BE2C (cell line): ENCODE measurements at regions not wholly inside any gene's neighbourhood (a gene's known extent, or its start where the extent isn't known, plus 50 kb on each side); places are given as distances from the start of the nearest gene placed in this dataset.

Experiments
- DNase-seq: peaks from one replicate; pipeline ENCODE4 v3.0.0-alpha.2; 2020
- H3K27me3 ChIP-seq: fragments of 250-450 bp; sonication (Bioruptor Pico); 2 replicates; pipeline ENCODE4 v1.5.1; 2020; ENCODE audit warnings: mild to moderate bottlenecking
- H3K36me3 ChIP-seq: fragments of 250-450 bp; sonication (Bioruptor Pico); 2 replicates; pipeline ENCODE4 v1.5.1; 2020; ENCODE audit warnings: mild to moderate bottlenecking
- H3K4me1 ChIP-seq: fragments of 250-450 bp; sonication (Bioruptor Pico); 2 replicates; pipeline ENCODE4 v1.5.1; 2020
- H3K4me3 ChIP-seq: 2 replicates; pipeline ENCODE4 v1.5.1; 2011; ENCODE audit warnings: low read depth, low read length
- H3K9me3 ChIP-seq: fragments of 250-450 bp; sonication (Bioruptor Pico); 2 replicates; pipeline ENCODE4 v1.5.1; 2020
- CTCF ChIP-seq: IDR thresholded peaks from 2 replicates; pipeline ENCODE4 v1.5.1; 2012; ENCODE audit warnings: mild to moderate bottlenecking, low read depth, low read length

GRCh38 chr6:149170564-149171452 lies 146.7 kb upstream of the TAB2 start:
- no peaks in the 10 kb centered on the region for H3K36me3 ChIP-seq
- H3K4me1 ChIP-seq = peaks cover 12% of the 10 kb centered on the region
- no peaks in the 10 kb centered on the region for H3K27me3 ChIP-seq
- no peaks in the 10 kb centered on the region for H3K9me3 ChIP-seq
- peak; percentile 71 for DNase-seq
- H3K4me3 ChIP-seq = no peak overlapping the region
- TF ChIP-seq CTCF = no peak

DNA sequence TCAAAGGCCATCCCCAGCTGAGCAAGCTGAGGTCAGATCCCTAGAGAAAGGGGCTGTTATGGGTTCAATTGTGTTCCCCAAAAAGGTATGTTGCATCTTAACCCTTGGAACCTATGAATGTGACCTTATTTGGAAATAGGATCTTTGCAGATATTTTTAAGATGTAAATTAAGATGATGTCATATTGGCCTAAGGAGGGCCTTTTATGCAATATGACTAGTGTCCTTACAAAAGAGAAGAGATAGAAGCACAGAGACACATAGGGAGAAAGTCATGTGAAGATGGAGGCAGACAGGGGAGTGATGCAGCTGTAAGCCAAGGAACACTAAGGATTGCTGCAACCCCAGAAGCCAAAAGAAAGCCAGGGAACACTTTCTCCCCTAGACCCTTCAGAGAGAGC lies 144.3 kb upstream of the TAB2 start:
- H3K4me1 ChIP-seq = no peaks in the 10 kb centered on the region; the same call in 1 of the 2 replicates
- no peak overlapping the region for H3K4me3 ChIP-seq
- no peaks in the 10 kb centered on the region for H3K27me3 ChIP-seq
- H3K36me3 ChIP-seq = no peaks in the 10 kb centered on the region
- no peak for DNase-seq
- no peak for TF ChIP-seq CTCF
- H3K9me3 ChIP-seq = no peaks in the 10 kb centered on the region

DNA sequence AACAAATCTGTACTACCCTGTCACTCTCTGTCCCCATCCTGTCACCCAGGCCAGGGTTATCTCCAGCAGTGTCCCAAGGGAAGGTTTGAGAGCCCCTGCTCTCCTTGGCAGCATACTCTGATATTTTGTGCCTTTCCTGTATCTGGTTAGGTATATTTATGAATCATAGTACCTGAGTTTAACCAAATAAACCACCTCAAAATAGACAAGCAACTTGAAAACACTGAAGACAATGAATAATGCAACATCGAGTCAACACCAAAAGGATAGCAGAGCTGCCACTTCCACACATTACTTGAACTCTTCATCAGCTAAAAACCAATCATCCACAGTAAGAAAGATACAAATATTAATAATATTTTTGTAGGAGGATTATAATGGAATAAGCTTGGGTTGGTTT lies 142.6 kb upstream of the TAB2 start:
- Histone ChIP-seq H3K4me3 (no peak overlapping the region), H3K9me3 (no peaks in the 10 kb centered on the region), H3K36me3 (no peaks in the 10 kb centered on the region), H3K27me3 (no peaks in the 10 kb centered on the region), H3K4me1 (no peaks in the 10 kb centered on the region; the same call in 1 of the 2 replicates)
- no peak for DNase-seq
- TF ChIP-seq CTCF = no peak

DNA sequence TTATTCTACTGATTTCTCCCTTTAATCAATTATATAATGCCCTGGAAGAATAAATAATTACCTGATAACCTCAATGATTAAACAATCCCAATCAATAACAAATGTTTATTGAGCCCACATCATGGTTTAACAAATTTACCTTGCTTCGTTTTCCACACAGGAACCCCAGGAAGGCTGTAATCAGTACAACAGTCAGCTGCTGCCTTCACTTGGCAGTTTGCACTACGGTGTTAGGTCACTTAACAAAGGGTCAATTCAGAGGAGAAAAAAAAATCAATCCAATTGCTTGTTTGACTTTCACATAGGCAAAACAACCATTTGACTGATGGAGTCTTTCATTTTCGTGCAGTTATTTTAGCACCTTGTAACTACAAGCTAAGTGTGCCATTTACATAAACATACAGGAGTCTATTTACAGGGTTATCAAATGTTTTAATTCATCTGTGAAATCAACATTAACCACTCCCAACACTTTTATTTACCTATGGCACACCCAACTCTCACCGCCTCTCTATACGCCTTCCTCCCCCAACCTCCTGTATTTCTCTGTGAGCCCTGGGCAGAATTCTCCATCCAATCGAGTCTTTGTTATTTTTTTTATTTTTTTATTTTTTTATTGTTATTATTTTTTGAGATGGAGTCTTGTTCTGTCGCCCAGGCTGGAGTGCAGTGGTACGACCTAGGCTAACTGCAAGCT lies 140.4 kb upstream of the TAB2 start:
- no peak for TF ChIP-seq CTCF
- no peak for DNase-seq

DNA sequence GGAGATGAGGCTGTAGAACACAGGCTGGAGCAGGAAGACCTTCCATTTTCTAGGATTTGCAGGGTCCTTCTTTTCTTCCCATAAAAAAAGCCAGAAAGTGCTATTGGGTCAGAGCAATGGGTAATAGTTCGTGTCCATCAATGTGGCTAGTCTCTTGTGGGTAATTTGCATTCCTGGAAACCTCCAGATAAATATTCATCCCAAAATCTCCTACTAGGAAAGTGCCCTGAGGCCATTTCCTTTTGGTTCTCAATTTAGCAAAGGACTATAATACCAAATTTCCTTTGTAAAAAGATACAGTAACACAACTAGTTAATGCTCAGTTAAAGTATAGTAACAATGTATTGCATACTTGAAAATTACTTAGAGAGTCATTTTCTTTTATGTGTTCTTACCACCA lies 138.1 kb upstream of the TAB2 start:
- no peaks in the 10 kb centered on the region for H3K27me3 ChIP-seq
- no peaks in the 10 kb centered on the region for H3K9me3 ChIP-seq
- no peaks in the 10 kb centered on the region for H3K4me1 ChIP-seq
- H3K36me3 ChIP-seq = no peaks in the 10 kb centered on the region
- no peak for TF ChIP-seq CTCF
- H3K4me3 ChIP-seq = no peak overlapping the region
- no peak for DNase-seq

More for the DNA sequence above, 140.4 kb upstream of the TAB2 start:
- Histone ChIP-seq H3K4me1 (no peaks in the 10 kb centered on the region), H3K27me3 (no peaks in the 10 kb centered on the region), H3K4me3 (no peak overlapping the region), H3K36me3 (no peaks in the 10 kb centered on the region), H3K9me3 (no peaks in the 10 kb centered on the region)

DNA sequence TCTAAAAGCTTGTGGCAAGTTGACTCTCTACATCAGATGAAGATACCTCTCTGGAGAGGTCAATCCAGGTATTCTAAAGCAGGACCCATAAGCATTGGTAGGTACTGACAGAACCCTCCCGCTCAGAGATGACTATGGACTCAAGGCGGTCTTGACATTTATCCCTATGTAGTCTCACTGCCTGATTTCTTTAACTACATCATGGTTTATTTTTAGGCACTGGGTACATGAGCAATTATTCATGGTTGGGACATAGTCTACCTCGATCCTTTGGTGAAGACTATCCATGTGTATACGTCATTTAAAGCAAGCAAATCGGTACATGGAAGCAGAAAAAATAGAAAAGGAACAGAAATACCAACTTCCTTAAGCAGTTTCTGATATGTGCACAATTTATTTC lies 136.2 kb upstream of the TAB2 start:
- TF ChIP-seq CTCF = no peak
- H3K36me3 ChIP-seq = no peaks in the 10 kb centered on the region
- no peaks in the 10 kb centered on the region for H3K4me1 ChIP-seq
- DNase-seq = no peak
- H3K27me3 ChIP-seq = no peaks in the 10 kb centered on the region
- H3K9me3 ChIP-seq = no peaks in the 10 kb centered on the region
- H3K4me3 ChIP-seq = no peak overlapping the region
